Karpas-422 (cell line): ENCODE measurements at regions not wholly inside any gene's neighbourhood (a gene's known extent, or its start where the extent isn't known, plus 50 kb on each side); places are given as distances from the start of the nearest gene placed in this dataset.
"Not testable (repeated sequence)": the region's sequence is repeated elsewhere in the genome, so short reads cannot be mapped to it uniquely, and the experiment has no call there.

Source experiments
- DNase-seq: peaks from one replicate; pipeline ENCODE4 v3.0.0-alpha.2; 2015
- H2AFZ ChIP-seq: fragments of 200-600 bp; sonication (generic); 2 replicates; pipeline ENCODE4 v1.6.1; 2014; ENCODE audit warnings: antibody characterized with exemption, low read length, mixed read lengths
- H3K27ac ChIP-seq: fragments of 200-600 bp; sonication (generic); 2 replicates; pipeline ENCODE4 v1.5.1; 2014; ENCODE audit warnings: mild to moderate bottlenecking, low read length, moderate library complexity
- H3K27me3 ChIP-seq: fragments of 200-600 bp; sonication (generic); 2 replicates; pipeline ENCODE4 v1.6.1; 2014; ENCODE audit warnings: low read length, mixed read lengths
- H3K36me3 ChIP-seq: fragments of 200-600 bp; sonication (generic); 2 replicates; pipeline ENCODE4 v1.6.1; 2014; ENCODE audit warnings: low read length, mixed read lengths; ENCODE audit not compliant: insufficient read depth
- H3K4me1 ChIP-seq: fragments of 200-600 bp; sonication (generic); 2 replicates; pipeline ENCODE4 v1.6.1; 2014; ENCODE audit warnings: mild to moderate bottlenecking, low read length, mixed read lengths
- H3K4me2 ChIP-seq: fragments of 200-600 bp; sonication (generic); 2 replicates; pipeline ENCODE4 v1.6.1; 2014; ENCODE audit warnings: low read length, low read depth, mild to moderate bottlenecking; ENCODE audit not compliant: poor library complexity, severe bottlenecking
- H3K4me3 ChIP-seq: fragments of 200-600 bp; sonication (generic); 2 replicates; pipeline ENCODE4 v1.5.1; 2014; ENCODE audit warnings: mild to moderate bottlenecking, antibody characterized with exemption, low read length, mixed read lengths
- H3K79me2 ChIP-seq: fragments of 200-600 bp; sonication (generic); 2 replicates; pipeline ENCODE4 v1.6.1; 2014; ENCODE audit warnings: mild to moderate bottlenecking, low read length, mixed read lengths
- H3K9ac ChIP-seq: fragments of 200-600 bp; sonication (generic); 2 replicates; pipeline ENCODE4 v1.6.0; 2014; ENCODE audit warnings: low read length
- H3K9me2 ChIP-seq: fragments of 200-600 bp; sonication (generic), shearing (Covaris generic); replicated peaks from 2 replicates; pipeline ENCODE4 v1.6.0; 2014; ENCODE audit warnings: mild to moderate bottlenecking, low read length, moderate library complexity; ENCODE audit not compliant: insufficient read depth
- H3K9me3 ChIP-seq: fragments of 300-700, 200-600 bp; sonication (generic); 2 replicates; pipeline ENCODE4 v1.6.1; 2014; ENCODE audit warnings: low read length, mixed read lengths
- H4K20me1 ChIP-seq: fragments of 200-600 bp; sonication (generic); 2 replicates; pipeline ENCODE4 v1.6.1; 2014; ENCODE audit warnings: mild to moderate bottlenecking, antibody characterized with exemption, low read length, low read depth; ENCODE audit not compliant: insufficient read depth

- H2AFZ ChIP-seq = no peak overlapping the region
- H3K27ac ChIP-seq = peak overlapping the region; percentile 78
- H3K4me3 ChIP-seq = peak overlapping the region; percentile 8; the same call in 1 of the 2 replicates
- H3K4me2 ChIP-seq = peak overlapping the region; percentile 60
- no peaks in the 10 kb centered on the region for H3K27me3 ChIP-seq
- no peaks in the 10 kb centered on the region for H3K9me2 ChIP-seq
- peaks cover 55% of the 10 kb centered on the region for H3K4me1 ChIP-seq
- H3K36me3 ChIP-seq = no peaks in the 10 kb centered on the region
- DNase-seq = peak; percentile 55
- H3K9ac ChIP-seq = no peak overlapping the region
- no peaks in the 10 kb centered on the region for H3K9me3 ChIP-seq
- no peaks in the 10 kb centered on the region for H3K79me2 ChIP-seq
- no peaks in the 10 kb centered on the region for H4K20me1 ChIP-seq
These were observed 239.1 kb upstream of the SETMAR start for GRCh38 chr3:4063916-4064574.

GRCh38 chr3:4065085-4065484 lies 238.1 kb upstream of the SETMAR start:
- H3K9me3 ChIP-seq = no peaks in the 10 kb centered on the region
- H3K9me2 ChIP-seq = no peaks in the 10 kb centered on the region
- no peaks in the 10 kb centered on the region for H3K27me3 ChIP-seq
- no peak overlapping the region for H3K9ac ChIP-seq
- peak; percentile 95 for DNase-seq
- peaks cover 60% of the 10 kb centered on the region for H3K4me1 ChIP-seq
- no peaks in the 10 kb centered on the region for H3K79me2 ChIP-seq
- H3K4me2 ChIP-seq = peak overlapping the region; percentile 60
- H3K4me3 ChIP-seq = peak overlapping the region; percentile 23; the same call in 1 of the 2 replicates
- no peak overlapping the region for H2AFZ ChIP-seq
- H3K36me3 ChIP-seq = no peaks in the 10 kb centered on the region
- peak overlapping the region; percentile 78 for H3K27ac ChIP-seq
- H4K20me1 ChIP-seq = no peaks in the 10 kb centered on the region

DNA sequence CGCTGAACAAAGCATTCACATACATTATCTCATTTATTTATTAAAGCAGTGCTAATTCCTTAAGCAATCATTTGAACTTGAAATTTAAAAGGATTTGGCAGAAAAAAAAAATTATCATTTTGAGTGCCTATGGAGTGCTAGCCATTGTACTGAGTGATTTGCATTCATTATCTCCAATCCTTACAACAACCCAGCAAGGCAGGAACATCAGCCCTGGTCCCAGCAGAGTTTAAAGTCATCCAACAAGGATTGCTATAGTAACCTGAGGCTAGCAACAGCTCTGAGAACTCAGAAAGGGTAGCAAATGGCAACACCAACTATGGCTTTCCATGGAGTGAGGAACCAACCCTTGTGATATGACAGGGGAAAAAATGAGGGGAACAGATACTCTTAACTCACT lies 237.6 kb upstream of the SETMAR start:
- H3K4me3 ChIP-seq = peak overlapping the region; percentile 23; the same call in 1 of the 2 replicates

GRCh38 chr3:4067893-4068292 lies 235.3 kb upstream of the SETMAR start:
- DNase-seq = peak; percentile 56
- H3K9me2 ChIP-seq = no peaks in the 10 kb centered on the region
- no peak overlapping the region for H3K27ac ChIP-seq
- no peaks in the 10 kb centered on the region for H3K36me3 ChIP-seq
- H2AFZ ChIP-seq = 0 out of 2 replicates have a peak overlapping the region, but pooled peaks have one; percentile 46
- H3K4me3 ChIP-seq = no peak overlapping the region
- H3K9me3 ChIP-seq = no peaks in the 10 kb centered on the region
- no peaks in the 10 kb centered on the region for H4K20me1 ChIP-seq
- no peaks in the 10 kb centered on the region for H3K27me3 ChIP-seq
- peaks cover 44% of the 10 kb centered on the region for H3K4me1 ChIP-seq
- no peak overlapping the region for H3K9ac ChIP-seq
- peak overlapping the region; percentile 36 for H3K4me2 ChIP-seq
- H3K79me2 ChIP-seq = no peaks in the 10 kb centered on the region

More for the DNA sequence above, 237.6 kb upstream of the SETMAR start:
- H3K79me2 ChIP-seq = no peaks in the 10 kb centered on the region
- H3K27ac ChIP-seq = peak overlapping the region; percentile 65
- no peaks in the 10 kb centered on the region for H3K9me3 ChIP-seq
- H3K36me3 ChIP-seq = no peaks in the 10 kb centered on the region
- H2AFZ ChIP-seq = no peak overlapping the region
- H3K27me3 ChIP-seq = no peaks in the 10 kb centered on the region
- peak overlapping the region; percentile 60 for H3K4me2 ChIP-seq
- H3K4me1 ChIP-seq = peaks cover 60% of the 10 kb centered on the region
- DNase-seq = no peak
- H3K9ac ChIP-seq = no peak overlapping the region
- H3K9me2 ChIP-seq = no peaks in the 10 kb centered on the region
- no peaks in the 10 kb centered on the region for H4K20me1 ChIP-seq

GRCh38 chr3:4069796-4070195 lies 233.4 kb upstream of the SETMAR start:
- Histone ChIP-seq H3K4me1 (peaks cover 33% of the 10 kb centered on the region), H3K4me2 (no peak overlapping the region)

DNA sequence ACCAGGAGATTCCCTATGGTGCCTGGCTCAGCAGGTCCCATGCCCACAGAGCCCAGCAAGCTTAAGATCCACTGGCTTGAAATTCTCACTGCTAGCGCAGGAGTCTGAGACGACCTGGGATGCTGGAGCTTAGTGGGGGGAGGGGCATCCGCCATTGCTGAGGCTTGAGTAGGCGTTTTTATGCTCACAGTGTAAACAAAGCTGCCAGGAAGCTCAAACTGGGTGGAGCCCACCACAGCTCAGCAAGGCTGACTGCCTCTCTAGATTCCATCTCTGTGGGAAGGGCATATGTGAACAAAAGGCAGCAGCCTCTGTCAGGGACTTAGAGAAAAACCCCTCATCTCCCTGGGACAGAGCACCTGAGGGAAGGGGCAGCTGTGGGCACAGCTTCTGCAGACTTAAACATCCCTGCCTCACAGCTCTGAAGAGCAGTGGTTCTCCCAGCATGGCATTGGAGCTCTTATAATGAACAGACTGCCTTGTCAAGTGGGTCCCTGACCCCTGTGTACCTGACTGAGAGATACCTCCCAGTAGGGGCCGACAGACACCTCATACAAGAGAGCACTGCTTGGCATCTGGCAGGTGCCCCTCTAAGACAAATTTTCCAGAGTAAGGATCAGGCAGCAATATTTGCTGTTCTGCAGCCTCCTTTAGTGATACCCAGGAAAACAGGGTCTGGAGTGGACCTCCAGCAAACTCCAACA lies 231.5 kb upstream of the SETMAR start:
- no peaks in the 10 kb centered on the region for H3K79me2 ChIP-seq

More at GRCh38 chr3:4069796-4070195, 233.4 kb upstream of the SETMAR start:
- Histone ChIP-seq H2AFZ (no peak overlapping the region), H3K27me3 (no peaks in the 10 kb centered on the region), H3K79me2 (no peaks in the 10 kb centered on the region), H3K9ac (no peak overlapping the region), H4K20me1 (no peaks in the 10 kb centered on the region), H3K9me2 (no peaks in the 10 kb centered on the region), H3K9me3 (no peaks in the 10 kb centered on the region), H3K36me3 (no peaks in the 10 kb centered on the region), H3K4me3 (no peak overlapping the region), H3K27ac (no peak overlapping the region)
- no peak for DNase-seq

DNA sequence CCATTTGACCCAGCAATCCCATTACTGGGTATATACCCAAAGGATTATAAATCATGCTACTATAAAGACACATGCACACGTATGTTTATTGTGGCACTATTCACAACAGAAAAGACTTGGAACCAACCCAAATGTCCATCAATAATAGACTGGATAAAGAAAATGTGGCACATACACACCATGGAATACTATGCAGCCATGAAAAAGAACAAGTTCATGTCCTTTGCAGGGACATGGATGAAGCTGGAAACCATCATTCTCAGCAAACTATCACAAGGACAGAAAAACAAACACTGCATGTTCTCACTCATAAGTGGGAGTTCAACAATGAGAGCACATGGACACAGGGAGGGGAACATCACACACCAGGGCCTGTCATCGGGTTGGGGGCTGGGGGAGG lies 225.9 kb upstream of the SETMAR start:
- not testable (repeated sequence) for H3K9me2 ChIP-seq, H3K27ac ChIP-seq, H3K4me3 ChIP-seq, H3K79me2 ChIP-seq, H3K9me3 ChIP-seq, H3K4me1 ChIP-seq, H3K9ac ChIP-seq, H3K27me3 ChIP-seq, H3K36me3 ChIP-seq, H3K4me2 ChIP-seq, DNase-seq, H2AFZ ChIP-seq, H4K20me1 ChIP-seq

More for the DNA sequence above, 231.5 kb upstream of the SETMAR start:
- no peaks in the 10 kb centered on the region for H3K9me3 ChIP-seq
- DNase-seq = no peak
- no peak overlapping the region for H3K9ac ChIP-seq
- H3K27me3 ChIP-seq = no peaks in the 10 kb centered on the region
- H2AFZ ChIP-seq = no peak overlapping the region
- no peaks in the 10 kb centered on the region for H3K9me2 ChIP-seq
- H3K27ac ChIP-seq = no peak overlapping the region
- H4K20me1 ChIP-seq = no peaks in the 10 kb centered on the region
- H3K36me3 ChIP-seq = no peaks in the 10 kb centered on the region
- peaks cover 18% of the 10 kb centered on the region for H3K4me1 ChIP-seq
- no peak overlapping the region for H3K4me3 ChIP-seq
- no peak overlapping the region for H3K4me2 ChIP-seq

GRCh38 chr3:4077950-4078349 lies 225.2 kb upstream of the SETMAR start:
- H3K9me2 ChIP-seq = no peaks in the 10 kb centered on the region

More at GRCh38 chr3:4077950-4078349, 225.2 kb upstream of the SETMAR start:
- Histone ChIP-seq H3K4me2 (no peak overlapping the region), H3K36me3 (no peaks in the 10 kb centered on the region), H3K27ac (no peak overlapping the region), H3K27me3 (no peaks in the 10 kb centered on the region), H3K9me3 (no peaks in the 10 kb centered on the region), H3K4me3 (no peak overlapping the region), H3K79me2 (no peaks in the 10 kb centered on the region), H3K4me1 (no peaks in the 10 kb centered on the region), H4K20me1 (no peaks in the 10 kb centered on the region), H3K9ac (no peak overlapping the region), H2AFZ (no peak overlapping the region)
- no peak for DNase-seq
